ENCODE measurements at regions not wholly inside any gene's neighbourhood (a gene's known extent, or its start where the extent isn't known, plus 50 kb on each side); places are given as distances from the start of the nearest gene placed in this dataset.

DNA sequence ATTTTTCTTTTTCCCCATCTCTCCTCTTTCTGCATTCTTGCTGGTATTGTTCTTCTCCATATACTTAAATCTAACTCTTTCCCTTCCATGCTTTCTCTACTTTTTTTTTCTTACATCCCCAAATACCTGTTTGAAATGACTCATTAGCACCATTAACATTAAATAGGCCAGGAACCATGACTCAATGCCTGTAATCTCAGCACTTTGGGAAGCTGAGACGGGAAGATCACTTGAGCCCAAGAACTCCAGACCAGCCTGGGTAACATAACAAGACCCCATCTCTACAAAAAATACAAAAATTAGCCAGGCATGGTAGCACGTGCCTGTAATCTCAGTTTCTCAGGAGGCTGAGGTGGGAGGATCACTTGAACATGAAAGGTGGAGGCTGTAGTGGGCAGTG lies 1026.8 kb downstream of the GATA3 start:
- no peak for TF ChIP-seq EZH2 (IDR thresholded peaks at IDR 0.05; ENCODE audit: low read depth)
- TF ChIP-seq, protein P1, sequence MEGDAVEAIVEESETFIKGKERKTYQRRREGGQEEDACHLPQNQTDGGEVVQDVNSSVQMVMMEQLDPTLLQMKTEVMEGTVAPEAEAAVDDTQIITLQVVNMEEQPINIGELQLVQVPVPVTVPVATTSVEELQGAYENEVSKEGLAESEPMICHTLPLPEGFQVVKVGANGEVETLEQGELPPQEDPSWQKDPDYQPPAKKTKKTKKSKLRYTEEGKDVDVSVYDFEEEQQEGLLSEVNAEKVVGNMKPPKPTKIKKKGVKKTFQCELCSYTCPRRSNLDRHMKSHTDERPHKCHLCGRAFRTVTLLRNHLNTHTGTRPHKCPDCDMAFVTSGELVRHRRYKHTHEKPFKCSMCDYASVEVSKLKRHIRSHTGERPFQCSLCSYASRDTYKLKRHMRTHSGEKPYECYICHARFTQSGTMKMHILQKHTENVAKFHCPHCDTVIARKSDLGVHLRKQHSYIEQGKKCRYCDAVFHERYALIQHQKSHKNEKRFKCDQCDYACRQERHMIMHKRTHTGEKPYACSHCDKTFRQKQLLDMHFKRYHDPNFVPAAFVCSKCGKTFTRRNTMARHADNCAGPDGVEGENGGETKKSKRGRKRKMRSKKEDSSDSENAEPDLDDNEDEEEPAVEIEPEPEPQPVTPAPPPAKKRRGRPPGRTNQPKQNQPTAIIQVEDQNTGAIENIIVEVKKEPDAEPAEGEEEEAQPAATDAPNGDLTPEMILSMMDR (conservative IDR thresholded peaks at IDR 0.05) = no peak
